ENCODE measurements at regions not wholly inside any gene's neighbourhood (a gene's known extent, or its start where the extent isn't known, plus 50 kb on each side); places are given as distances from the start of the nearest gene placed in this dataset.

GRCh38 chr6:11323666-11324452, 91.4 kb upstream of the NEDD9 start:
- H3K9me3 ChIP-seq (ENCODE audit: control insufficient read depth, insufficient read depth, low read length): no peaks in the 10 kb centered on the region
- ChIA-PET POLR2A (ENCODE audit: unreplicated experiment) (no interaction called here), CTCF (no interaction called here)
- no peak for DNase-seq
- no peaks in the 10 kb centered on the region for H4K20me1 ChIP-seq (ENCODE audit: insufficient read depth, low read length)
- intact Hi-C loops (cut with micrococcal nuclease) (no loop called here), in situ Hi-C loops (cut with MboI; ENCODE audit: low sequenced_read_pairs) (no loop called here), dilution Hi-C loops (cut with HindIII; ENCODE audit: low sequenced_read_pairs, unreplicated experiment) (no loop called here)
- H3K27ac ChIP-seq (ENCODE audit: insufficient read depth, low read length): no peak overlapping the region
- peaks cover 14% of the 10 kb centered on the region for H3K4me1 ChIP-seq (ENCODE audit: control insufficient read depth, insufficient read depth, low read length)
- H3K56ac ChIP-seq (ENCODE audit: extremely low read depth, insufficient read depth, low read length): no peak overlapping the region
- H3K79me1 ChIP-seq (ENCODE audit: low read depth in 1 of 2, low read length in 2 of 2): 0 out of 4 replicates have a peak, but pooled peaks cover 0 to 6% of the 10 kb centered on the region in 2 experiments
- H4K91ac ChIP-seq (ENCODE audit: insufficient read depth, low read depth, low read length): peak overlapping the region; percentile 12; the same call in 1 of the 2 replicates
- WGBS, 2 experiments (ENCODE audit: extremely low coverage in 2 of 2, insufficient read length in 1 of 2): 92% methylated on average over 6 of the region's 16 CpGs; no CpG with 5 or more reads in 1 of the 2 experiments
- H3K23ac ChIP-seq (ENCODE audit: low read depth, low read length): no peak overlapping the region
- no peak overlapping the region for H3K4ac ChIP-seq (ENCODE audit: low read depth, low read length)
- BruUV-seq (replicated peaks): no TSS peak
- no peak overlapping the region for H3K9ac ChIP-seq (ENCODE audit: low read depth, low read length)
- H3K36me3 ChIP-seq (ENCODE audit: control insufficient read depth, insufficient read depth, low read length): no peaks in the 10 kb centered on the region
- no peak for ATAC-seq (ENCODE audit: low read depth)
- no peak overlapping the region for H4K5ac ChIP-seq (ENCODE audit: low read depth, low read length)
- no peak overlapping the region for H3K4me3 ChIP-seq (ENCODE audit: insufficient read depth, low read depth, low read length)
- no peak overlapping the region for H4K8ac ChIP-seq (ENCODE audit: low read depth in 2 of 2, low read length in 2 of 2)
- H3K9me1 ChIP-seq (ENCODE audit: insufficient read depth, low read length): peaks cover 13% of the 10 kb centered on the region
- no peak overlapping the region for H2BK5ac ChIP-seq (ENCODE audit: low read depth, low read length, poor library complexity, severe bottlenecking)
- peak overlapping the region; percentile 35; the same call in 1 of the 2 replicates for H2AK5ac ChIP-seq (ENCODE audit: low read depth, low read length)
- no peak overlapping the region for H2AFZ ChIP-seq (replicated peaks; ENCODE audit: low read length, poor library complexity)
- H3K14ac ChIP-seq (replicated peaks; ENCODE audit: low read depth, low read length): no peak overlapping the region
- no peak overlapping the region for H3K4me2 ChIP-seq (ENCODE audit: low read depth, low read length)
- no peak overlapping the region for H2BK15ac ChIP-seq (ENCODE audit: low read depth, low read length)
- TF ChIP-seq POLR2A (IDR thresholded peaks at IDR 0.05; ENCODE audit: low read depth, low read length) (no peak), NFE2L2 (IDR thresholded peaks at IDR 0.05; ENCODE audit: low read depth, low read length) (no peak), CTCF (conservative IDR thresholded peaks at IDR 0.05; ENCODE audit: low read depth, low read length) (no peak), SMC3 (IDR thresholded peaks at IDR 0.05; ENCODE audit: low read depth, low read length) (no peak), RFX5 (IDR thresholded peaks at IDR 0.05; ENCODE audit: low read depth, low read length) (no peak), CEBPB (IDR thresholded peaks at IDR 0.05; ENCODE audit: low read depth, low read length) (no peak), RCOR1 (IDR thresholded peaks at IDR 0.05; ENCODE audit: insufficient replicate concordance, low read length) (no peak), BHLHE40 (IDR thresholded peaks at IDR 0.05; ENCODE audit: low read depth, low read length) (no peak), FOS (IDR thresholded peaks at IDR 0.05; ENCODE audit: low read depth, low read length) (no peak), MXI1 (IDR thresholded peaks at IDR 0.05; ENCODE audit: borderline replicate concordance, low read depth, low read length) (no peak), CHD1 (IDR thresholded peaks at IDR 0.05; ENCODE audit: low read depth, low read length) (no peak)
- no peak overlapping the region for H2AK9ac ChIP-seq (replicated peaks; ENCODE audit: low read depth, low read length, poor library complexity)
- H2BK120ac ChIP-seq (ENCODE audit: low read depth, low read length): no peak overlapping the region
- H2BK20ac ChIP-seq (ENCODE audit: low read depth, low read length): no peak overlapping the region
- no peak overlapping the region for H3K18ac ChIP-seq (ENCODE audit: low read depth, low read length)
- no peaks in the 10 kb centered on the region for H3K27me3 ChIP-seq (ENCODE audit: control insufficient read depth, insufficient read depth, low read length)
